ENCODE measurements at regions not wholly inside any gene's neighbourhood (a gene's known extent, or its start where the extent isn't known, plus 50 kb on each side); places are given as distances from the start of the nearest gene placed in this dataset.

DNA sequence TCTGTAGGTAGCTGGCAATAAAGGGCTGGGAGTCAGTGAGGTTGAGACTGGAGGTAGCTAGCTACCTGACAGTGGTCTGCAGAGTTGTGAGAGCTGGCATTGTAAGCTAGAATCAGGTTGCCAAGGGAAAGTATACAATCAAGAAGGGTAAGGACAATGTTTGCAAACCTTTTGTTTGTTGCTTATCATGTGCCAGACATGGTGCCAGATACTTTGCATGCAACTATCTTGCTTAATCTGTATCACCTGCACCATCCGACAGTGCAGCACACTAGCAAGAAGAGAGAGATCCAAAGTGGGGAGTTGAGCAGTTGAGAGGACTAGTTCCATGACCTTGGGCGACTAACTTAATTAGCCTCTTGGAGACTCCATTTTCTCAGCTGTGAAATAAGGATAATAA lies 236.4 kb downstream of the PDCD6IP start:
- no peaks in the 10 kb centered on the region for H3K27me3 ChIP-seq (ENCODE audit: control insufficient read depth, insufficient read depth, low read length)
- no peak for TF ChIP-seq CTCF (IDR thresholded peaks at IDR 0.05; ENCODE audit: insufficient read depth, low read length, severe bottlenecking)
- H3K4me3 ChIP-seq (ENCODE audit: low read depth, low read length), result no peak overlapping the region
- DNase-seq (ENCODE audit: low read depth) (no peak), FAIRE-seq (peak; percentile 28)
- H3K36me3 ChIP-seq (ENCODE audit: control insufficient read depth, insufficient read depth, low read length), result no peaks in the 10 kb centered on the region

- Histone ChIP-seq H3K4me3 (ENCODE audit: low read depth, low read length) (no peak overlapping the region), H3K36me3 (ENCODE audit: control insufficient read depth, insufficient read depth, low read length) (no peaks in the 10 kb centered on the region), H3K27me3 (ENCODE audit: control insufficient read depth, insufficient read depth, low read length) (no peaks in the 10 kb centered on the region)
- no peak for TF ChIP-seq CTCF (IDR thresholded peaks at IDR 0.05; ENCODE audit: insufficient read depth, low read length, severe bottlenecking)
- no peak for DNase-seq (ENCODE audit: low read depth)
- FAIRE-seq, result no peak
Observed at GRCh38 chr3:34035775-34036174, 237.3 kb downstream of the PDCD6IP start.

GRCh38 chr3:34037260-34037659 lies 238.8 kb downstream of the PDCD6IP start:
- DNase-seq (ENCODE audit: low read depth) (no peak), FAIRE-seq (no peak)
- Histone ChIP-seq H3K4me3 (ENCODE audit: low read depth, low read length) (no peak overlapping the region), H3K36me3 (ENCODE audit: control insufficient read depth, insufficient read depth, low read length) (no peaks in the 10 kb centered on the region), H3K27me3 (ENCODE audit: control insufficient read depth, insufficient read depth, low read length) (no peaks in the 10 kb centered on the region)
- no peak for TF ChIP-seq CTCF (IDR thresholded peaks at IDR 0.05; ENCODE audit: insufficient read depth, low read length, severe bottlenecking)

- Histone ChIP-seq H3K4me3 (ENCODE audit: low read depth, low read length) (no peak overlapping the region), H3K36me3 (ENCODE audit: control insufficient read depth, insufficient read depth, low read length) (no peaks in the 10 kb centered on the region), H3K27me3 (ENCODE audit: control insufficient read depth, insufficient read depth, low read length) (no peaks in the 10 kb centered on the region)
- no peak for TF ChIP-seq CTCF (IDR thresholded peaks at IDR 0.05; ENCODE audit: insufficient read depth, low read length, severe bottlenecking)
- DNase-seq (ENCODE audit: low read depth) (no peak), FAIRE-seq (no peak)
Observed at GRCh38 chr3:34038131-34038530, 239.7 kb downstream of the PDCD6IP start.

DNA sequence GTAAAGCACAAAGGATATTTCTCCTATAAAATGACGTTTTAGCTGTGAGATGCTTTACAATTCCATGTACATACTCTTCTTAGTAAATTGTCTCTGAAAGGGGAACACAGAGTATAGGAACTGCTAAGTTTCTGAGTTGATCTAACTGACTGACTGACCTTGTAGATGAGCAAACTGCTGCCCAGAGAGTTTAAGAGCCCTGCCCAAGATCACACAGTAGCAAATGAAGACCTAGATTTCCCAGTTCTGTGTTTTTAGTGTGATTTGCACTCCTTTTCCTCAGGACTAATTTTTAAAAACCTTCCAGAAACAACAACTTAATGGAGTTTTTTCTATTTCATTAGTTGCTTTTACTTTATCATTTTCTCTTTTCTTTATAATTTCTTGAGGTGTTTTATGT lies 247.7 kb downstream of the PDCD6IP start:
- no peak for TF ChIP-seq CTCF (IDR thresholded peaks at IDR 0.05; ENCODE audit: insufficient read depth, low read length, severe bottlenecking)
- Histone ChIP-seq H3K36me3 (ENCODE audit: control insufficient read depth, insufficient read depth, low read length) (no peaks in the 10 kb centered on the region), H3K27me3 (ENCODE audit: control insufficient read depth, insufficient read depth, low read length) (no peaks in the 10 kb centered on the region), H3K4me3 (ENCODE audit: low read depth, low read length) (no peak overlapping the region)
- FAIRE-seq (no peak), DNase-seq (ENCODE audit: low read depth) (no peak)

DNA sequence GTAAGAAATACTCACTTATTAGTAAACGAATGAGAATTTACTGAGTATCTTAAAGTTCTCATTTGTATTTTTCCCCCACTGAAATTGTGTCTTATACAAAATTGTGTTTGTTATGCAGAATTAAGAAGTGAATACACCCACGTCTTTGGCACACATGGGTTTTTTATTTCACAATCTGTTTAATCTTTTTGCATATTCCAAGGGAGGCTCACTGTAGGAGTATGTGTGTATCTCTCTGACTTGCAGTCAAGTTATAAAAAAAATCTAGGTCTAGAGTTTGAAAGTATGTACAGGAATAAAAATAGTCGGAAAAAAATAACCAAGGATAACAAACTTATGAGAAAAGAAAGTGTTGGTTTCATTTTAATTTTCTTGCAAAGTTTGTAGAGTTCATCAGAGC lies 255.2 kb downstream of the PDCD6IP start:
- FAIRE-seq (no peak), DNase-seq (ENCODE audit: low read depth) (no peak)
- no peaks in the 10 kb centered on the region for H3K27me3 ChIP-seq (ENCODE audit: control insufficient read depth, insufficient read depth, low read length)
- H3K4me3 ChIP-seq (ENCODE audit: low read depth, low read length), result no peak overlapping the region
- no peaks in the 10 kb centered on the region for H3K36me3 ChIP-seq (ENCODE audit: control insufficient read depth, insufficient read depth, low read length)
- no peak for TF ChIP-seq CTCF (IDR thresholded peaks at IDR 0.05; ENCODE audit: insufficient read depth, low read length, severe bottlenecking)
